ENCODE measurements at regions not wholly inside any gene's neighbourhood (a gene's known extent, or its start where the extent isn't known, plus 50 kb on each side); places are given as distances from the start of the nearest gene placed in this dataset.

GRCh38 chr18:2340335-2340734 is 231.0 kb downstream of the METTL4 start:
- Histone ChIP-seq H3K27ac (ENCODE audit: poor library complexity, severe bottlenecking) (no peak overlapping the region), H3K4me3 (ENCODE audit: severe bottlenecking) (no peak overlapping the region), H3K27me3 (ENCODE audit: insufficient read depth, poor library complexity, severe bottlenecking) (no peaks in the 10 kb centered on the region), H3K36me3 (ENCODE audit: low read depth) (no peaks in the 10 kb centered on the region; the same call in 1 of the 2 replicates), H3K4me1 (ENCODE audit: insufficient read depth, poor library complexity, severe bottlenecking) (no peaks in the 10 kb centered on the region), H3K9me3 (ENCODE audit: severe bottlenecking) (no peaks in the 10 kb centered on the region)
- ATAC-seq (ENCODE audit: low read depth) (no peak), DNase-seq (ENCODE audit: low spot score) (no peak)
- TF ChIP-seq CTCF (IDR thresholded peaks at IDR 0.05; ENCODE audit: poor library complexity, severe bottlenecking): no peak

- DNase-seq (ENCODE audit: low spot score) (no peak), ATAC-seq (ENCODE audit: low read depth) (no peak)
- H3K27ac ChIP-seq (ENCODE audit: poor library complexity, severe bottlenecking): no peak overlapping the region
- H3K27me3 ChIP-seq (ENCODE audit: insufficient read depth, poor library complexity, severe bottlenecking): no peaks in the 10 kb centered on the region
- peaks cover 2% of the 10 kb centered on the region for H3K4me1 ChIP-seq (ENCODE audit: insufficient read depth, poor library complexity, severe bottlenecking)
- H3K4me3 ChIP-seq (ENCODE audit: severe bottlenecking): no peak overlapping the region
- H3K36me3 ChIP-seq (ENCODE audit: low read depth): no peaks in the 10 kb centered on the region
- H3K9me3 ChIP-seq (ENCODE audit: severe bottlenecking): no peaks in the 10 kb centered on the region
- no peak for TF ChIP-seq CTCF (IDR thresholded peaks at IDR 0.05; ENCODE audit: poor library complexity, severe bottlenecking)
Observed at GRCh38 chr18:2348003-2348402, 223.3 kb downstream of the METTL4 start.

GRCh38 chr18:2351126-2351850 is 220.0 kb downstream of the METTL4 start:
- no peak overlapping the region for H3K27ac ChIP-seq (ENCODE audit: poor library complexity, severe bottlenecking)
- H3K9me3 ChIP-seq (ENCODE audit: severe bottlenecking): no peaks in the 10 kb centered on the region
- H3K36me3 ChIP-seq (ENCODE audit: low read depth): no peaks in the 10 kb centered on the region
- H3K4me3 ChIP-seq (ENCODE audit: severe bottlenecking): no peak overlapping the region
- ATAC-seq (ENCODE audit: low read depth): no peak
- no peak for DNase-seq (ENCODE audit: low spot score)
- H3K27me3 ChIP-seq (ENCODE audit: insufficient read depth, poor library complexity, severe bottlenecking): no peaks in the 10 kb centered on the region
- TF ChIP-seq CTCF (IDR thresholded peaks at IDR 0.05; ENCODE audit: poor library complexity, severe bottlenecking): no peak
- peaks cover 2% of the 10 kb centered on the region for H3K4me1 ChIP-seq (ENCODE audit: insufficient read depth, poor library complexity, severe bottlenecking)

GRCh38 chr18:2354292-2354691 is 217.0 kb downstream of the METTL4 start:
- no peaks in the 10 kb centered on the region for H3K9me3 ChIP-seq (ENCODE audit: severe bottlenecking)
- no peak overlapping the region for H3K4me3 ChIP-seq (ENCODE audit: severe bottlenecking)
- no peak for ATAC-seq (ENCODE audit: low read depth)
- no peak for DNase-seq (ENCODE audit: low spot score)
- no peak for TF ChIP-seq CTCF (IDR thresholded peaks at IDR 0.05; ENCODE audit: poor library complexity, severe bottlenecking)
- peaks cover 2% of the 10 kb centered on the region for H3K4me1 ChIP-seq (ENCODE audit: insufficient read depth, poor library complexity, severe bottlenecking)
- H3K27ac ChIP-seq (ENCODE audit: poor library complexity, severe bottlenecking): no peak overlapping the region
- H3K36me3 ChIP-seq (ENCODE audit: low read depth): no peaks in the 10 kb centered on the region
- H3K27me3 ChIP-seq (ENCODE audit: insufficient read depth, poor library complexity, severe bottlenecking): no peaks in the 10 kb centered on the region

- Histone ChIP-seq H3K36me3 (ENCODE audit: low read depth) (no peaks in the 10 kb centered on the region), H3K27ac (ENCODE audit: poor library complexity, severe bottlenecking) (no peak overlapping the region), H3K27me3 (ENCODE audit: insufficient read depth, poor library complexity, severe bottlenecking) (no peaks in the 10 kb centered on the region), H3K4me3 (ENCODE audit: severe bottlenecking) (no peak overlapping the region), H3K4me1 (ENCODE audit: insufficient read depth, poor library complexity, severe bottlenecking) (peaks cover 2% of the 10 kb centered on the region), H3K9me3 (ENCODE audit: severe bottlenecking) (no peaks in the 10 kb centered on the region)
- DNase-seq (ENCODE audit: low spot score) (no peak), ATAC-seq (ENCODE audit: low read depth) (no peak)
- TF ChIP-seq CTCF (IDR thresholded peaks at IDR 0.05; ENCODE audit: poor library complexity, severe bottlenecking): no peak
Observed at GRCh38 chr18:2356906-2357305, 214.4 kb downstream of the METTL4 start.
